HG03045 (cell line): ENCODE measurements at regions not wholly inside any gene's neighbourhood (a gene's known extent, or its start where the extent isn't known, plus 50 kb on each side); places are given as distances from the start of the nearest gene placed in this dataset.
"Not testable (repeated sequence)": the region's sequence is repeated elsewhere in the genome, so short reads cannot be mapped to it uniquely, and the experiment has no call there.

ENCODE experiments used
- ATAC-seq: cut with Tn5 transposase; IDR thresholded peaks from one replicate; pipeline ENCODE4 v1.9.1; 2021; ENCODE audit warnings: mild to moderate bottlenecking, moderate library complexity; ENCODE audit not compliant: unreplicated experiment

DNA sequence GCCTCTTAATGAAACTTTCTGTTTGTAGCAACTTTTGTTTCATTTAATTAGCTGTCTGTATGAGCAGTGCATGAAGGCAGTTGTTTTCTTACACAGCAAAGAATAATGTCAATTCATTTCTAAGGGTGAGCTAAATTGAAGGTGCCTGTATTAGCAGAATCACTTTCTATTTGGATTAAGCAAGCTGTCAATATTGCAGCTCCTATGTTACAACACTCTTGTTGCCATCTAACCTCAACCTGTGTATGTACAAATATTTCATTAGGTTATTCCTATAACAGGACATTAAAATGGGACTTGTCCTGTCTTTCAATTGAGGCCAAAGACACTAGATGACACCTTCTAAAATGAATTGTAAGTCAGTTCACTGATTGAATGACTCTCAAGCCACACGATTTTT, 647.5 kb downstream of the UTRN start:
- no peak for ATAC-seq

DNA sequence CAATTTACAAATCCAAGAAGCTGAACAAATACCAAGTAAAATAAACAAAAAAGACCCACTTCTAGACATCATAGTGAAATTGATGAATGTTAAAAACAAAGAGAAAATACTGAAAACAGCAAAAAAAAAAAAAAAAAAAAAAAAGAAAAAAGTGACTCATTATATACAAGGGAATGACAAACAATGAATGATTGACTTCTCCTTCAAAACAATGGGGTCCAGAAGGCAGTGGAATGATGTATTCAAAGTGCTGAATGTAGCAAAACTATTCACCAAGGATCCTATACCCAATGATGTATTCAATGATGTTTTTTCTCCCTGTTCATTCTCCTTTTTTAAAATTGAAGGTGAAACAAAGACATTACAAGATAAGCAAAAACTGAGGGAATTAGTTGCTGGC, 650.0 kb downstream of the UTRN start:
- ATAC-seq, result no peak

DNA sequence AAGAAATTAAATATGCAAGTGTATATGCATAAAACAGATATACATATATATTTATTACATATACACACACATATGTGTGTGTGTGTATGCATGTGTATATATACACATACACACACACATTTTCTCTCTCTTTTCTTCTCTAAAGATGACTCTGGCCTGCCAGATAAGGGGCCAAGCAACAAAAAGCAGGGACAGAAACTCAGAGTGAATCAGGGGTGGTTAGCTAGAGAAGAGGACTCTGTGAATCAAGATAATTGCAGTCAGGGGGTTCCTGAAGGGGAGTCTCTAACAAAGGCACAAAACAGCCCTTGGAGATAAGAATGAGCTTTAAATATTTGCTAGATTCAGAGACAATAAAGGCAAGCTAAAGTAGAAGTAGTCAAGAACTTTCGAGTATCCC, 650.5 kb downstream of the UTRN start:
- ATAC-seq, result no peak

DNA sequence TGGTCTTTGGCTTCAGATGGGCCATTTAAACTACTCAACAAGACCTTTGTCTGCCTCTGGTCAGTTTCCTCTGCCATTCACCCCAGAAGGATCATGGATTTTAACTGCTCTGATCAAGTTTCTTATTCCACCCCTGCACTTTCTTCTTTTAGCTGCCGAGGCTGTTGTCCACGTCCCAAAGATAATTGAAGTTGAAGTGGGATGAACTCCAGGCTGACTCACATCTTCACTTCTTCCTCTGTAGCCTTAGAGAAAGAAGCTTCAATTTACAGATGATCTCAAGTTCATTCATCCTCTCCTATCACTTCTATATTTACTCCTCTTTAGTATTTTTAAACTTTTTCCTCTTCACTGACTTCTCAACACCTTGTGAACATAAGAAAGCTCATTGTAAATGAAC, 651.6 kb downstream of the UTRN start:
- no peak for ATAC-seq

DNA sequence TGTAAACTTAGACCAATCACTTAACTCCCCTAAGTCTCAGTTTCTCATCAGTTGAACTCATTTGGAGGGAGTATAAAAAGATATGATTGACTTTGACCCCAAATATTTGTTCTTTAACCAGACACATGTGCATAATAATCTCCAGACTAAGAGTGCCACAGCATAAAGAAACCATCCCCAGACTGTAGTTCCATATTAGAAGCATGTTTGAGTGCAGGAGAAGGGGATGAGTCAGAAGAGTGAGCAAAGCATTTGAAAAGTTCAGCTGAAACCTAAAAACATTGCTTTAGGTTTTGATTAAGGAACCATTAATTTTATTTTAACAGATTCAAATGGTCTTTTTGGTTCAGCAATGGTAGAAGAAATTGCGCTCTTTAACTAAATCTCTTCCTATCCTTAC, 654.8 kb downstream of the UTRN start:
- no peak for ATAC-seq

DNA sequence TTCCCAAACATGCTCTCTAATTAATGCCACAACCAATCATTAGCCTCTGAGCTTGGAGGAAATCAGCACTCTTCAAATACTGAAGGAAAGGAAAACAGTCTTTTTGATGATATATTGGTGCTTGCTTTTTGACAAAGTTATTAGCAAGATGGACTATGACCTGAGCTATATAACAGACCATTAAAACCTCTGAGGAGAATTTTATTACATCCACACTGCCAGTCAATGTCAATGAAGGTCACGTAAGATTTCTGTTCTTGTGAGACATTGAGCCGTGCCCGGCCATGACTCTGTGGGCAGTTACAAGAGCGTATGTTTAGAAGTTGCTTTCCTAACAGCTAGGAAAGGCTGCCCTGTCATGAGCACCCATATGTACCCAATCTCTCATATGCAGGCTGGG, 659.0 kb downstream of the UTRN start:
- ATAC-seq, result no peak

DNA sequence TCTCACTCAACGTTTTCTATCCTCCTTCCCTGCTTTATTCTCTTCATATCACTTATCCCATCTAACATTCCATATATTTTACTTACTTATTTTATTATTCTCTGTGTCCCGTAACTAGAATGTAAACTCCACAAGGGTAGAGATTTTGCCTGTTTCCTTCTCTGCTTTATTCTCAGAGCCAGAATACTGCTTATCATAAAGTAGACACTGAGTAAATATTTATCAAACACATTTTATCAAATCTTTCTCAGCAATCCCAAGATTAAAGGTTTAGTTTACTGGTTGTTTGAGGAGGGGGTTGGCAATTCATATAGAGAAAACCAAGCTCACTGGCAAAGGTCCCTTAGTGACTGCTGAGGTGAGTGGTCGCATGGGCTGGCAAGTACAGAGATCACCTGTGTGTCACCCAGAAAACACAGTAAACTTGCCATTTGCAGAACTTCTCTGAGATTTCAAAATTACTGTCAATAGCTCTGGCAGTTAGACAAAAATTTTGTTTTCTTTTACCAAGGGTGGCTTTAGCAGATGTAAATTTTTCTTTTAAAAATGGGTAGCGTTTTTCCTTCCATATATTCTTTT, 662.4 kb downstream of the UTRN start:
- no peak for ATAC-seq

DNA sequence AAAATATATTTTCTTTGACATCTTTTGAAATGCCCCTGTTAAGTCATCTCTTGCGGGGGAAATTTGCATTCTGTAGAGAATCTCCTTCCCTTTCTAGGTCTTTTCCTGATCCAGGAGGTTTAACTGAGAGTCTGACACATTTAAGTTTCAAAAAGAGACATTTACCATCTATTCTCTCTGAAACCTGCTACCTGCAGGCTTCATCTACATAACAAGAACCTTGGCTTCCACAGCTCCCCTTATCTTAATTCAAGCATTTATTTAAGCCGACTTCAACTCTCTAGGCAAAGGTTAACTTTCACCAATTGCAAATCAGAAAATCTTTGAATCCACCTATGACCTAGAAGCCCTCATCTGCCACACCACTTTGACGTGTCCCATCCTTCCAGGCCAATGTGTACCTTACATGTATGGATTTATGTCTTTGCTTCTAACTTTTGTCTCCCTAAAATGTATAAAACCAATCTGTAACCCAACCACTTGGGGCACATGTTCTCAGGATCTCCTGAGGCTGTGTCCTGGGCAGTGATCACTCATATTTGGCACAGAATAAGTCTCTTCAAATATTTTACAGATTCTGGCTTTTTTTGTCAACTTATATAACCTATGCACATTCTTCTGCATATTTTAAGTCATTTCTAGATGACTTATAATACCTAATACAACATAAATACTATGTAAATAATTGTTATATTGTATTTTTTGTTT, 666.7 kb downstream of the UTRN start:
- ATAC-seq, result no peak

DNA sequence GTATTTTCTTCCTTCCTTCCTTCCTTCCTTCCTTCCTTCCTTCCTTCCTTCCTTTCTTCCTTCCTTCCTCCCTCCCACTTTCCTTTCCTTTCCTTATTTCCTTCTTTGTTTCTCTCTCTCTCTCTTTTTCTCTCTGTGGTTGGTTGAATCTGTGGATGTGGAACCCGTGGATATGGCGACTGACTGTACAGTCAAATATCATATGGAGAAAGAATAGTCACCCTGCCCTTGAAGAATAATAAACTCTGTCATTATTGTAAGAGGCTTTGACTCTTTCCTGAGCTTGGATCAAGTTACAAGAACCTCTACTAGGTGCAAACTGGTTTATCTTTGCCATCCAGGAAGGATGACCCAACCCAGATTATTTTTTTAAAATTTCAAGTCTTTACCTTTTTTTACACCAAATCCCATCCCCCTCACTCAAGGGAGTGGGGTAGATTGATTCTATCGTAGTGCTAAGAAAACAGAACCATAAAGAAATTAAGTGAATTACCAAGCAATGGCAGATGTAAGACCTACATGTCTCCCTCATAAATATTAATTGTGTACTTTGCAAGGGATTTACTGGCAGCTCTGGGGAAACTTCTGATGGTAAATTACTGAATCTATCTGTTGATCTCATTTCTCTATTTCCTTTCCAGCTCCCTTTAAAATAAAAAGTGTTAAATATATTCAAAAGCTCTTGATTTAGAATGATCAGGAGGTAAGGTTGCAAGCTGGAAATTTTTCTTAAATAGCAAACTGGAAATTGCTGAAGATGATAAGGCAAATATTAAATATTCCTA, 667.5 kb downstream of the UTRN start:
- no peak for ATAC-seq

DNA sequence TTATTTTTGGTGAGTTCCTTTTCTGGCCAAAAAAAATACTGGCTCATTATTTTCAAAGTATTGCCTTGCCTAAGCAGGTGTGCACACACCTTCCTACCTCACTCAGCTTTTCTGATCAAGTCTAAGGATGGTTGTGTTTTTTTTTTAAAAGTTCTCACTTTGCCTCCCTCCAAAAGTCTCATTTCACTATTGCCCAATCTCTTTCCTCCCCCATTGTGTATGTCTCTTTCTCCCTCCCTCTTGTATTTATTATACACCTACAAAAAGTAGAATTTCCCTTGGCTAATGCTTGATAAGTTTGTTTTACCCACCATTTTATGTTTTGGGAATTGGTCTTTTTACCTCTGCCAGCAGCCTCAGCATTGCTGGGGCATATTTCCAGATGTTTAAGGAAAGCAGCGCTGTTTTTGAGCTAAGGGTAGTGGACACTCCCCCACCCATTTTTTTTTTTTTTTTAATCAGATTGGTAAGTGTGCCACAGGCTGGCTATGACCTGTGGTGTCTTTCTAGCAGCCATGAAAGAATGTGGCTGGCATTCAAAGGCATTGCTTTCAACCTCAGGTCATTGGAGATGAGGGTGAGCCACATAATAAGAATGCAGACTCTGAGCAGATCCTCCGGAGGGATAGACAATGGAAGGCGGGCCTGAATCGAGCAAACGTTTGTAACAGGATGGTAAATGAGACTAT, 668.6 kb downstream of the UTRN start:
- ATAC-seq, result no peak

DNA sequence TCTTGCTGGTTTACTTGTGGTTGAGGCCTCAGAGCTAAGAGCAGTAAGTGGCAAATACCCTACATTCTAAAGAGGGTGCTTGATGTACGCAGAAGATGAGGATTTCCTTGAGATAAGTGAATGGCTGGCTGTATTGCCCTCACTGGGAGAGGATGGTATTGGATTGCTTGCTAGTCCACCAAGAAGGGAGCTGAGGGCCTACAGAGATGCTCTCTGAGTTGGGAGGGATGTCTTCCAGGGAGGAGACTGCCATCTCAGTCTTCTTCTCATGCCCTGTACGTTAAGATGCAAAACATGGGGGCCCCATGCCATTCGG, 669.1 kb downstream of the UTRN start:
- ATAC-seq, result no peak

DNA sequence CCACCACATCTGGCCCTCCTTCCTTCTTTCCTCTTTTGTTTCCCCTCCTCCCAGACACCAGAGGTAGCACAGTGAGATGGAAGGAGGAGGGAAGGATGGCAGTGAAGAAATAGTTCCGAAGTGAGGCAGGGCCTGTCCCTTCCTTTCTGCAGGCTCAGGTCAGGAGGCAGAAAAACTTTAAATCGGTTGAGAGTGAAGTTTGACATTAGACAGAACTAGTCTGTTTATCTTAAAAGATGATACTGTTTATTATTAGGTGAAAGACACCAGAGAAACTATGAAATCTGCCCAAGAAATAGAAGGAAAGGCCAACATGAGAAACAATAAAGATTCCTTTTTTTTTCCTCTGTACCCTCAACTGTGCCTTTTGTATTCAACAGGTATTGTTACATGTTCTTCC, 670.3 kb downstream of the UTRN start:
- ATAC-seq, result no peak

DNA sequence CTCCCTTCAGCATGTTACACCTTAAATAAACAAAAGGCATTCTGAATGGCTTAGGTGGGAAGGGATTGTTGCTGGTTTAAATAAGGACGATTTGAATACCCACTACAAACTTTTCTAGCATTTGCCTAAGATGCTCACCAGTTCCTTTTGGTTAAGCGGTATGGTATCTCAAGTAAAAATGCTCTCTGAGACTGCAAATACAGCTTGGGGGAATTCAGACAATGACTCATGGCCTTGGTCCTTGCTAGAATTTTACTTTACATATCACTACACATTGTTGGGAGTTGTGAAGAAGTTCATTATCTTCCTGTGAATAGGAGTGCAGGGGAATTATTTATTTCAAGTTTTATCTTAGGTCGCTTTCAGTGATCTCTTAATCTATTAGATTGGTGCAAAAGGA, 670.7 kb downstream of the UTRN start:
- ATAC-seq, result no peak

DNA sequence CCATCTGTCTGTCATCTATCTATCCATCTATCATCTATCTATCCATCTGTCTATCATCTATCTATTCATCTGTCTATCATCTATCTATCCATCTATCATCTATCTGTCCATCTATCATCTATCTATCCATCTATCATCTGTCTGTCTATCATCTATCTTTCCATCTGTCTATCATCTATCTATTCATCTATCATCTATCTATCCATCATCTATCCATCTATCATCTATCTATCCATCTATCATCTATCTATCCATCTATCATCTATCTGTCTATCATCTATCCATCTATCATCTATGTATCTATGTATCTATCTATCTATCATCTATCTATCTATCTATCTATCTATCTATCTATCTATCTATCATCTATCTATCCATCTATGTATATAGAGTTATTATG, 671.6 kb downstream of the UTRN start:
- not testable (repeated sequence) for ATAC-seq

DNA sequence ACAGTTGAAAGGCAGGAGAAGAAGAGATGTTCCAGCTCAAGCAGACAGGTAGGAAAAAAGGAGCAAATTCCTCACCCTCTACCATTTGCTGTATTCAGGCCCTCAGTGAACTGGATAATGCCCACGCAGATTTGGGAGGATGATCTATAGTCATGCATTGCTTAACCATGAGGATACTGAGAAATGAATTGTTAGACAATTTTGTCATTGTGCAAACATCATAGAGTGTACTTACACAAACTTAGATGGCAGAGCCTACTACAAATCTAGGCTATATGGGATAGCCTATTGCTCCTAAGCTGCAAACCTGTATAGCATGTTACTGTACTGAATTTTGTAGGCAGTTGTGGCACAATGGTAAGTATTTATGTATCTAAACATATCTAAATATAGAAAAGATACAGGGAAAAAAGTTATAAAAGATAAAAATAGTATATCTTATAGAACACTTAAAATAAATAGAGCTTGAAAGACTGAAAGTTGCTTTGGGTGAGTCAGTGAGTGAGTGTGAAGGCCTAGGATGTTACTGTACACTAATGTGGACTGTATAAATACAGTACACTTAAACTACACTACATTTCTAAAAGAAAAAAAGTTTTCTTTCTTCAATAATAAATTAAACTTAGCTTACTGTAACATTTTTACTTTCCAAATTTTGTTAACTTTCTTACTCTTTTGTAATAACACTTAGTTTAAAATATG, 672.3 kb downstream of the UTRN start:
- ATAC-seq, result no peak

DNA sequence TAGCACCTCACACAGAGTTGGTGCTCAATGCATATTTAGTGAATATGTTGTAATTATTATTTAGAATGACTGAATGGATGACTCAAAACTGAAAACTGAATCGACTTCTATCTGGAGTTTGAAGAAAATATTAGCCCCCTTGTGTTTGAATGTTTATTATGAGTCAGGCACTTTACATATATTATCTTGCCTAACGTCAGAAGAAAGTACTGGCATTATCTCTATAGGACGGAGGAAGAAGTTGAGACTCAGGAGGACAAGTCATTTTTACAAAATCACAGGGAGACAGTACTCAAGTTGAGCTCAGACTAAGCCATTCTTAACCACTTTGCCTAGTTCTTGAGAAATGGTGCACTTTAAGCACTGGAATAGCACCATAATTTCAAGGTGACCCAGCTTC, 684.0 kb downstream of the UTRN start:
- no peak for ATAC-seq

DNA sequence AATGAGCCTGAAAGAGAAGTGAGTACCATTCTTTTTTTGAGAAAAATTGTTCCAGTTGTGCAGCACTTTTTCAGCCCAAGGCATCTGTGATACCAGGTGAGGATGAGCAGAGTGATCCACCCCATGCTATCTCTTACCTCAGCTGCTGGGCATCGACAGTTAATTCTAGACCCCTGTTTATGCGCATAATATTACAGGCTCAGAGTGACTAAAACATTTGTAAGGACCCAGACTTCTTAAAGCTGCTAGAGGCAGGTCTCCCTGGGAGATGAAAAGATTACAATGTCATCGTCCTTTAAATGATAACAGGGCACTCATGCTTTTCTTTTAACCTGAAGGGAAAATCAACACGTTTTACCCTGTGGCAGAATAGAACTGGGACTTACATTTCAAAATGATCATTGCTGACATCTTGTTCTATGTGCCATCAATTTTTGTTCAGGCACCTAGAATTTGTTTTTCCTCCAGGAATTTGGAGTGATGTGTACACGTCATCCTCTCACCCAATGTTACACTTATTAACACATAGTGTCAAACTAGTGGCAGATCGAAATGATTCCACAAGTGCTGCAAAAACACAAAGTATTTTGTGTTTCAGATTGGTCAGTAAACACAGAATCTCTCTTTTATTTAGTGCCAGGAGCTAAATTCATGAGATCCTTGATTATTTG, 684.6 kb downstream of the UTRN start:
- ATAC-seq, result no peak

DNA sequence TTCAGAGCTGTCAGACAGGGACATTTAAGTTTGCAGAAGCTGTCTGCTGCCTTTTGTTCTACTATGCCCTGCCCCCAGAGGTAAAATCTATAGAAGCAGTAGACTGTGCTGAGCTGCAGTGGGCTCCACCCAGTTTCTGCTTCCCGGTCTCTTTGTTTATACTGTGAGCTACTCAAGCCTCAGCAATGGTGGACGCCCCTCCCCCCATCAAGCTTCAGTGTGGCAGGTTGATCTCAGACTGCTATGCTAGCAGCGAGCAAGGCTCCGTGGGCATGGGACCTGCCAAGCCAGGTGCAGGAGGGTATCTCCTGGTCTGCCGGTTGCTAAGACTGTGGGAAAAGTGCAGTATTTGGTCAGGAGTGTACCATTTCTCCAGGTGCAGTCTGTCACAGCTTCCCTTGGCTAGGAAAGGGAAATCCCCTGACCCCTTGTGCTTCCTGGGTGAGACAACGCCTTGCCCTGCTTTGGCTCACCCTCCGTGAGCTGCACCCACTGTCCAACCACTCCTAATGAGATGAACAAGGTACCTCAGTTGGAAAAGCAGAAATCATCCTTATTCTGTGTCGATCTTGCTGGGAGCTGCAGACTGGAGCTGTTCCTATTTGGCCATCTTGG, 692.2 kb downstream of the UTRN start:
- ATAC-seq, result not testable (repeated sequence)

DNA sequence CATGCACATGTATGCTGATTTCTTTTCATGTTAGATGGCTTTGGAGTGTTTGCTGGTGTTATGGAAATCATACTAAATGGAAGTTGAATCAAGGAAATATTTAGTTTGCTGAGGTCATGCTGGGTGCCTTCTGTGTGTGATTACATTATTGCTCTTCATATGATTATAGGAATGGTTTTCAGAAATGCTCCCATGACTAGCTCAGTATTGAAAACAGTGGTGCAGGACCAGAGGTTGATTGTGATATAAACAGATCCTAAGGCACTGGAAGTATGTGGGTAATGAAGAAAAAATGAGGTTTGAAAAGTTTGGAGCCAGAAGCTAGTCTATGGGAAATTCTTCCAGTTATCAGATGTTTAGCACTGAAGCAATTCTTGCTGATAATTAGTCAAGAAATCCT, 693.1 kb downstream of the UTRN start:
- no peak for ATAC-seq

DNA sequence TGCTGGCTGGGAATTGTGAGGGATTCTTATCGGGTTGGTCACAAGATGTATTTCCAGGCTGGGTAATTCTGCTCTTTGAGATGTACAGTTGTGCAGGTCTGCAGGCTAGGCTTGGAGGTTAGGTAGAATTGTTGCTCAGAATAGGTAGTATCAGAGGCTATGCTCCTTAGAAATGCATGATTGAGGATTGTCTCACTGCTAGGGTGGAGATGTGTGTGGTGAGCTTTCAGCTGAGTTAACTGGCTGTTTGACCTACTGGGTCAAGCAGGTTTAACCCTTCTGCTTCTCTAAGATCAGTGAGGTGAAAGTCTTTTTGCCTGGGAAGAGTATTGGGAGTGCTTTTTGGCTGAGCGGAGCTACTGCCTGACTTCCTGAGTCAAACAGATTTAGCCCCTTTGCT, 701.1 kb downstream of the UTRN start:
- ATAC-seq, result no peak
